Non-pigmented ciliary epithelial cell (primary cell): ENCODE measurements at regions not wholly inside any gene's neighbourhood (a gene's known extent, or its start where the extent isn't known, plus 50 kb on each side); places are given as distances from the start of the nearest gene placed in this dataset.

ENCODE experiments used
- DNase-seq: peaks from one replicate; pipeline ENCODE4 v3.0.0-alpha.2; 2010; ENCODE audit warnings: low read depth

DNA sequence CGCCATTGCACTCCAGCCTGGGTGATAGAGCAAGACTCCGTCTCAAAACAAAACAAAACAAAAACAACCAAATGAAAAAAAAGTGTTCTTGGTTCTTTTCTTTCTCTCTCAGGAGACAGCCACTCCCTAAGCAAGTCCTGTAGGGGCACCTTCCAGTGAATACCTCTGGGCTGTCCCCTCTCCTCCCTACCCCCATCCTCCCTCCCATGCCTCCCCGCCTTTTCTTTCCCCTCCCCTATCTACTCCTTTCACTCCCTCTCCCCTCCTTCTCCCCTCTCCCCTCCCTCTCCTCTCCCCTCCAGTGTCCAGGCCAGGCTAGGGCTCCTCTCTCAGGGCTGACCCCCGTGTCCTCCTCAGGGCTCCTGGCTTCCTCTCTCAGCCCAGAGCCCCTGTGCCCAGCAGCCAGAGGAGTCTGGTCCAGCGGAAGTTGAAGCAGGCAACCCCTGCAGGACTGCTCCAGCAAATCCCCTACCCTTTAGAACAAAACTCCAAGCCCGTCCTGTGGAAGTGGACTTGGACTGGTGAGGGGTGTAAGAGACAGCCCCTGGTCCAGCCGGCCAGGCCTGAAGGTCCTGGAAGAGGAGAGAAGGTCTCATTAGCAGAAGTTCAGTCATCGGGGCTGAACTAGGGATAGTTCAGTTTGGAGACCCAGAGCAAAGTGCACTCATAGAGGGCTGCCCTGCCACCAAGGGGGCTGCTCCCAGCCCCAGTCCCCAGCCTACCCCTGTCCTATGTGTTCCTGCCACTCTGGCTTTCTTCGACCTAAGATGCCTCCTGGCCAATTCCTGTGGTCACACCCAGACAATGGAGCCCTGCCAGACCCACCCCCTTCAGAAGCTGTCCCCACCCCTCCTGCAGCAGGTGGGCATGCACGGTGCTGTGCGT, 79.8 kb upstream of the IQSEC1 start:
- DNase-seq = no peak

DNA sequence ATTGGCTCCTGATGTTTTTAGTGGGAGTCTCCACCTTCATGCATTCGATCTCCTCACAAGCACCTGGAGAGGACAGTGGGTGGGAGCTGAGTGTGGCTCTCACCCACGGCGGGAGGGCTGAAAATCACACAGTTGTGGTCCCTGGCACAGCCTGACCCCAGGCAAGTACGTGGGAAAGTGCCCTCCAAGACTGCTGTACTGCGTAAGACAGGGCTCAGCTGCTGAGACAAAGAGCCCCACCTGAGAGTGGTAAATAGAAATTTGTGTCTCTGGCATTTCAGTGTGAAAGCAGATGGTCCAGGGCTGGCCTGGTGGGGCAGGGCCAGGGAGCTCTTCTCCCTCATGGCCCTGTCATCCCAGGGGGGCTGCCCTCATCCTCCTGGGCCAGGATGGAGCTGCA, 77.4 kb upstream of the IQSEC1 start:
- no peak for DNase-seq

DNA sequence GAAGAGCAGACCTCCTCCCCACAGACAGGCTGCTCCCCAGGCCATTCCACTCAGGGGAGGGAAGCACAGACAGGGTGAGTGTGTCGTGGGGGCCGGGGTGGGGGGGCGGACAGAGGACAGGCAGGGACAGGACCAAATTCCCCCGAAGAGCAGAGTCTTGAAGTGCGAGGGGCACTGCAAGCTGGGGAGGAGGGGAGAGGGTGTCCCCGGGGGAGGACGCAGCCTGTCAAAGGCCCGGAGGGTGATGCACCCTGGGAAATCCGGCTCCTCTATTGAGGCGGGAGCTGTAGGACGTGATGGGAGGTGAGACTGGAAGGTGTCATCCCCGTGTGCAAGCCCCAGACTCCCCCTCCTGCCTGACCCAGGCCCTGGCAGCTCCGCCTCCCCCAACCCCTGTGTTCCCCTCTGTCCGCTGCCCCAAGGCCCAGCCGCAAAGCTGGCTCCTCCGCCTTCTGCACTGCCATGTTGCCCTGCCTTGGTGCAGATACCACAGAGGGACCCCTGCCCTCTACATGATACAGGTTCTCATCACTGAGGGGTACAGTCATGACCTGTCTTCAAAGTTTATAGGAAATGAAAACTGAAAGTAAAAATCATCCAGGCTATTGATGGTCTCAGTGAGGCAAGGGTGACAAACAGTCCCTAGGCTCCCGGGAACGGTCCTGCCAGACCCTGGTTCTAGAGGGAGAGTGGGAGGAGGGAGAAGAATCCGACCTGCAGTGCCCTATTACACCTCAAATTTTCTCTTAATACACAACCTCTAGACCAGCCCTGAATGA, 76.3 kb upstream of the IQSEC1 start:
- DNase-seq = no peak

DNA sequence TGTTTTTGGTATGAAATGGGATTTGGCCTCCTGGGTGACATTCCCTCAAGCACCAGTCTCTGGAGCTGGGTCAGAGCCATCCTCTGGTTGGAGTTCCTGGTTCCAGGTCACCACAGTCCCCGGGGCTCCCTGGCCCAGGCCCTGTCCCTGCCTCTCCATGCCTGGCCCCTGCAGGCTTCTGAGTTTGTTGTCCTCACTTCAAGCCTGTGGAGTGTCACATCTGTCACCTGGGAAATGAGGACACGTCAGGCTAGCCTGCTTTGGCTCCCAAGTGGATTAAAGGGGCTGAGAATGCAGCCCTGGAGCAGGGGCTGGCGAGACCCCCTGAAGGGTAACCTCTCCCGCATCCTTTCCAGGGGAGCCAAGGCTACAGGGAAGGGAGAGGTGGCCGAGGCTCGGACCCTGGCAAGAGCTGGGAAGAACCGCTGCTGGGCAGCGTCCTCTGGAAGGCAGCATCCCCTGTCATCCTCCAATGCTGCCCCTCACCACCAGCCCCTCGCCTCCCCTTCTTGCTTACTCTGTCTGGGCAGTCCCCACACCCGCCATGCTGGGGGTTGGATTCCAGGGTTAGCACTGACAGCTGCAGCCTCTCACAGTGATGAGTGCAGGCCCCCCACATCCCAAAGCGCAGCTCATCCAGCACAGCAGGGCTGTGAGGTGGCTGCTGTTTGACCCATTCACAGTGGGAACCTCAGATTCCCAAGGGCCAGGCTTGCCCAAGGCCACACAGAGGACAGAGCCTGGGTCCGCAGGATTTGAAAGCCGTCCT, 75.5 kb upstream of the IQSEC1 start:
- no peak for DNase-seq

DNA sequence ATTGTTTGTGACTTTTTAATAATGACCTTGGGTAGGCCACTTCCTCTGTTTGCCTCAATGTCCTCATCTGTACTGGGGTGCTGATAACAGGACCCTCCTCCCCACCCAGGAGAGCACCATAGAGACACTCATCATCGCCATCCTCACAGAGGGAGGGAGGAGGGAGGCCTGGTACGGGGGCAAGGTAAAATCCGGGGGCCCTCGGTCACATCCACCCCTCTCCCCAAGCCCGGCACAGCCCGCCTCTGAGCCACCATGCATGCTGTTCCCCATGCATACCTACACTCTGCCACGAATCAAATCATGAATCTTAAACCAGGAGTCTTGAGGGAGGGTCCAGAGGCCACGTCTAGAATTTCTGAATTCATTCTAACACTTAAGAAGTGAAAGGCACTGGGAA, 74.9 kb upstream of the IQSEC1 start:
- no peak for DNase-seq

DNA sequence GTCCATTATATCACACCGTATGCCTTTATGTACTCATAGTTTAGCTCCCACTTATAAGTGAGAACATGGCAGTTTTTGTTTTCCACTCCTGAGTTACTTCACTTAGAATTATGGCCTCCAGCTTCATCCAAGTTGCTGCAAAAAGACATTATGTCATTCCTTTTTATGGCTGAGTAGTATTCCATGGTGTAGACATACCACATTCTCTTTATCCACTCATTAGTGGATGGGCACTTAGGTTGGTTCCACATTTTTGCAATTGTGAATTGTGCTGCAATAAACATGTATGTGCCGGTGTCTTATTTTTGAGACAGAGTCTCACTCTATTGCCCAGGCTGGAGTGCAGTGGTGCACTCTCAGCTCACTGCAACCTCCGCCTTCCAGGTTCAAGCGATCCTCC, 74.1 kb upstream of the IQSEC1 start:
- no peak for DNase-seq

DNA sequence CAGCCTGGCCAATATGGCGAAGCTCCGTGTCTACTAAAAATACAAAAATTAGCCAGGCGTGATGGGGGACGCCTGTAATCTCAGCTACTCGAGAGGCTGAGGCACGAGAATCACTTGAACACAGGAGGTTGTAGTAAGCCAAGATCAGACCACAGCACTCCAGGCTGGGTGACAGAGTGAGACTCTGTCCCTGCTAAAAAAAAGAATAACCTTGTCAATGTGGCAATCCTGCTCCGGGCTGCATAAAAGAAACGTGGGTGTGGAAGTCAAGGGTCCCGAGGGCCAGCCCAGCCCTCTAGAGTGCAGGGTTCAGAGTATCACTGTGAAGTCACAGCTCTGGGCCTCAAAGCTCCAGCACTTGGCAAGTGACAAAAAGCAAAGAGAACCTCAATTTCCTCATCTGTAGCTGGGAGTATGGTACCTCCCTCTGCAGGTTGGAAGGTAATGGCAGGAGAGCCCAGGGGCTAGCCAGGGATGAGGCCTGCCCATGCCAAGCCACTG, 73.5 kb upstream of the IQSEC1 start:
- DNase-seq = no peak

DNA sequence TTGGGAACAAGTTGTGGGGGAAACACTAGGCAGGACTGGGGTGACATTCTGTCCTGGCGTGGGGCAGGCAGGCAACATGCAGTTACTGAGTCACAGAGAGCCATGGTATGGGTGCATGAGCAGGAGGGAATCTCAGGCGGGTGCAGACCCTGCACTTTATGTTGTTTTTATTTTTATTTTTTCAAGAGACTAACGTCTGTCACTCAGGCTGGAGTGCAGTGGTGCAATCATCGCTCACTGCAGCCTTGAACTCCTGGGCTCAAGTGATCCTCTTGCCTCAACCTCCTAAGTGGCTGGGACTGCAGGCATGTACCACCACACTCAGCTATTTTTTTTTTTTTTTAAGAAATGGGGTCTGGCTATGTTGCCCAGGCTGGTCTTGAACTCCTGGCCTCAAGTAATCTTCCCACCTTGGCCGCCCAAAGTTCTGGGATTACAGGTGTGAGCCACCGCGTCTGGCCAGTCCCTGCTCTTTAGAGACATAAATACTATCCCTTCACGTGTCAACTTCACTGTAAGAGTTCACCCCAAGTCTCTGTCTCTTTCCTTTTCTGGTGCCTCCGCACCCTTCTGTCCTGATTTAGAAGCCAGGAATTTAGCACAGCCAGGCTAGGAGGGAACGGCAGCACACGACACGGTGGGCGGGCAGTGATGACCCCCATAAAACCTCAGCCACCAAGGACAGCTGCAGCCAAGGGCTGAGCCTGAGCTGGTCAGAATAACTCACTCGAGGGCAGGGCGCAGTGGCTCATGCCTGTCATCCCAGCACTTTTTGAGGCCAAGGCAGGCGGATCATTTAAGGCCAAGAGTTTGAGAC, 72.8 kb upstream of the IQSEC1 start:
- no peak for DNase-seq

DNA sequence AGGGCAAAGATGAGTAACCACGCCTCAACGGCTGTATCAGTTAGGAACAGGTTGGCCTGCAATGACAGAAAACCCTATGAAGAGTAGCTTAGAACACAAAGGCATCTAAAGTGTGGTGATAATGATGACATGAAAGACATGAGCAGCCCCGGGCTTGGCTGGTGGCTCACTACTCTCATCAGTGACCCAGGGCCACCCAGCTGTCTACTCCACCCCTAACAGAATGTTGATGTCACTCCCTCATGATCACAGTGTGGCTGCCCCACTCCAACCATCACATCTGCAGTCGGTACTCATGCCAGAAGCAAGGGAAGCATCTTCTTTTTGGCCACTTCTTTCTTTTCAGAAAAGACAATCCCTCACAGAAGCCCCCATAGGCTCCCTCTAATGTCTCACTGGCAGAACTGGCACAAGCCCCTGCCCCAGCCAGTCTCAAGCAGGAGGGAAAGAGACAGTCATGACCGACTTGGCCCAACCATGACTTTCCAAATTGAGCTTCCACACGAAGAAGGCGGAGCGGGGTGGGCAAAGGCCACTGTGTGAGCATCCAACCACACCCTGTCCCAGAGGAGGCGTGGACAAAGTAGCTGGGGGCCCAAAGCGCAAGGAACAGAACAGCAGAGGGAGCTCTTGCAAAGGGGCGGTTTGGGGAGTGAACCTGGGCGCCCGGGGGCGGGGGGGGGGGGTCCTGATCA, 72.0 kb upstream of the IQSEC1 start:
- DNase-seq = no peak

DNA sequence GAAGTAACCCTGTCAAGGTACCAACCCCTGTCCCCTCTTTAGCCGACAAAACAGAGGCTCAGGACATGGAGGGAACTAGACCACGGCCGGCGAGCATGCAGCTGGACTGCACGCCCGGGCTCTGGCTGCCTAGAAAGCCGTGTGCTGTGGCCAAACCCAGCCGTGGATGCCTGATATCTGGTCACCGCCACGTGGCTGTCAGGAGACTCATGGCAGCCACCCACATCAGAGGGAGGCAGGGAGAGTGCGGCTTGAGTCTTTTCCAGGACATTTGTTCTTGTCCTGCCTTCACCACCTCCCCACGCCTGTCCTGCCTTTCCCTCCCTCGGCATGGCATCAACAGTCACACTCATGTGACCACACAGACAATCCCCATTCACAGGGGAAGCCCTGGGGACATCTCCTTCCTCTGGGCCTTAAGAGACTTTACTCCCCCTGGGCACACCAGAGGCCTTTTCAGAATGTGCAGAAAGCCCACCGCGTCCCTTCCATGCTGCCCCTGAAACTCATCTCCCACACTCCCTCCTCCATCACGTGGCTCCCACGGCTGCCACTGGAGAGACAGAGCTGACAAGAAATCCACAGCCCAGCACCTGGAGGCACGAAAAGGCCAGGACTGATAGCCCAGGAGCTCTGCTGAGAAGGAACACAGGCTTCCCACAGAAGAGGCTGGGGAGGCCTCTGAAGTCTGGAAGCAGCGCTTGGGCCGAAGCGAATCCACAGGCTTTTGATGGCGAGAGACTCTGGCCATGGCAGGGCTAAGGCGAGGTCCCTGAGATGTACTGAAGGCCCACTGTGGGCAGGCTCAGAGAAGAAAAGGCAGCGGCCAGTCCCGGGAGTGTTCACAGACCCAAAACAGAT, 71.2 kb upstream of the IQSEC1 start:
- DNase-seq = no peak

DNA sequence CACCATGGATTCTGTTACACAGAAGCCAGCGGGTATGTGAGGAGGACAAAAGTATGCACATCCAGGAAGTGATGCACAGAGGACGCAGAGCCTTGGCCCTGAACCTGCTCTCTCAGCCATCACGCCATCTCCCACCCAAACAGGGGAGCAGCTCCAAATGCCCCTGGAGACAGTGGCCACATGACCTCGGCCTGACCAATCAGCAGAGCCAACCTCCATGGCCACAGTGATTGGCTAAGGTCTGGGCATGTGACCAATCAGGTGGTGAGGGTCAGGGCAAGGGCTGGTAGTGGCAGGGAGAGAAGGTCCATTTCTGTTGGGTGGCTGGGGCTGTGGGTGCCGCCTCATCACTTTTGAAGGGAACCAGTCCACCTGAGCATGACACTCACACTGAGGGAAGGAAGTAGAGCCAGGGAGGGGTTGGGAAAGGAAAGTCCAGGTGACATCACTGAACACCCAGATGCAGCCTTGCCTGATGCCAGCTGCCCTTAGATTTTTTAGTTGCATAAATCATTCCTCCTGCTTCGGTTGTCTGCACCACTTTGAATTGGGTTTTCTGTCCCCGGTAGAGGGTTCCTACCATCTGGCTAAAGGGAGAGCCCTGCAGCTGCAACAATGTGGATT, 70.3 kb upstream of the IQSEC1 start:
- DNase-seq = no peak

DNA sequence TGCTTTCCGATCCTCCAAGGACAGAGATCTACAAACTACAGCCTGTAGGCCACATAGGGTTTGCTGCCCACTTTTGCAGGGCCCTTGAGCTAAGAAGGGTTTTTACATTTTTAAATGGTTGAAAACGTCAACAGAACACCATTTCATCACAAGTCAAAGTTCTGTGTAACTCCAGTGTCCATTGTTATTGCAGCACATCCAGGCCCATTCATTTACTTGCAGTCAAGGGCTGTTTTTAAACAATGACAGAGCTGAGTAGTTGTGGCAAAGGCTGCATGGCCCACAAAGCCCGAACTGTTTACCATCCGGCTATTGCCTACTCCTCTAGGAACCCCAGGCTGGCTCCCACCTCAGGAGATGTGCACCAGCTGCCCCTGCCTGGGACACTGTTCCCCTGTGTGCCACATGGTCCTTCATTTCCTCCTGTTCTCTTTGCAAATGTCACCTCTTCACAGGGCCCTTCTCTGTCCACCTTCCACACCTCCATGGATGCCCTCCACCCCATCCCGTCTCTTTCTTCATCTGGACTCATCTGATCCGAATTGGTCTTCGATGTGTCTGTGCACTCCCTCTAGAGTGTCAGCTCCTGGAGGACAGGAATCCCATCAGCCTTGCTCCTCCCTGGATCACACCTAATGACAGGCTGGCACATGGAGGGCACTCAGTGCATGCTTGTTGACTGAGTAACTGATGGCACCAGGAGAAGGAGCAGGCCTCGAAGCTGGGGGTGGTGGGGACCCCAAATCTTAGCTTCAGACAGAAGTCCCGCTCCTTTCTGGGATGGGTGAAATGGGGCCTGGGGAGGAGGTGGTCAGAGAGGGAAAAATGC, 69.5 kb upstream of the IQSEC1 start:
- DNase-seq = no peak

DNA sequence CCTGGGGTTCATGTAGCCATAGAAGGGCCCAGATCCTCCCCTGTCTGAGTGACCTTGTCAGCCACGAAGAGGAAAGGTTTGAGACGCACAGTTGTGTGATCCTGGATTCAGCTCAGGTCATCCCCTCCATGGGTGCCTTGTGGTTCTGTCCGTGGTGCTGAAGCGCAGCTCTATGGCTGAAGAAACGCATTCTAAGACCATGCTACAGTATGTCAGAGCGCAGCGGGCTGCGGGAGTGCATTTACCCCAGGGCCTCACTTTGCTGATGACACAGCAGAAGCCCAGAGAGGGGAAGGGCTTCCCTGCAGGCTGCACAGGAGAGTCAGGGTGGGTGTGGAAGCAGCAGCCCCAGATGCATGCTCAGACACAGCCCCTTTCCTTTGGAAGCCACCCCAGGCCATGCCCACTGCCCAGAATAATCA, 68.8 kb upstream of the IQSEC1 start:
- DNase-seq = no peak

DNA sequence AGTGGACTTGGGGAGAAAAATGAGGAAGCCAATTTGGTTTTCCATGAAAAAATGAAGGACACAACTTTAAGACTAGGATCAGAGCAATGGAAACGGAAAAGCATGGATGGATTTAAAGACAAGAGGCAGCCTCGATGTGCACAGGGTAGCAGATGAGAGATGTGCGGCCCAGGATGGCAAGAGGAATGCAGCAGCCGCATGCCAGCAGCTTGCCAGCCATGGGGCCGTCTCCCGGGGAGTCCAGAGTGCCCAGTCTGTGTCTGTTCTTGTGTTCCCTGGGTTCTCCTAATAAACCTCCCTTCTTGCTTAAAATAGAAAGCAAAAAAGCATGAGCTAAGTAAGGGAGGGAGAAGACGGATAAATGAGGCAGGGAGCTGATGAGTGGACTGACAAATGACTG, 68.0 kb upstream of the IQSEC1 start:
- no peak for DNase-seq

DNA sequence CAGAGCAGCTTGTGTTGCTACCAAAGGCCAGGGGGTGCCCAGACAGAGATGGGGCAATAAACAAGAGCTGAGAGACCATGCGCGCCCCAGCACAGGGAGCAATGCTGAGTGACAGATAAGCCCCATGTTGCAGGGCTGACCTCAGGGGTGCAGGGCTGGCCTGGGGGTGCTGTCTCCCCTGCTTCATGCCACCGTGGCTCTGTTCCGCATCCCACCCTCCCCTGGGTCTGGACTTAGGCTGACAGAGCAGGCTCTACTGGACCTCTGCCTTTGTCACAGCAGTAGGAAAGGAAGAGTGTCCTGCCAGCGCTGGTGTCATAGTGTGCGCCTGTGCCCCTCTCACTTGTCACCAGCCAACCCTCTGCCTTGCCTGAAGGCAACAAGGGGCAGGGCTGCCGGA, 67.4 kb upstream of the IQSEC1 start:
- no peak for DNase-seq

DNA sequence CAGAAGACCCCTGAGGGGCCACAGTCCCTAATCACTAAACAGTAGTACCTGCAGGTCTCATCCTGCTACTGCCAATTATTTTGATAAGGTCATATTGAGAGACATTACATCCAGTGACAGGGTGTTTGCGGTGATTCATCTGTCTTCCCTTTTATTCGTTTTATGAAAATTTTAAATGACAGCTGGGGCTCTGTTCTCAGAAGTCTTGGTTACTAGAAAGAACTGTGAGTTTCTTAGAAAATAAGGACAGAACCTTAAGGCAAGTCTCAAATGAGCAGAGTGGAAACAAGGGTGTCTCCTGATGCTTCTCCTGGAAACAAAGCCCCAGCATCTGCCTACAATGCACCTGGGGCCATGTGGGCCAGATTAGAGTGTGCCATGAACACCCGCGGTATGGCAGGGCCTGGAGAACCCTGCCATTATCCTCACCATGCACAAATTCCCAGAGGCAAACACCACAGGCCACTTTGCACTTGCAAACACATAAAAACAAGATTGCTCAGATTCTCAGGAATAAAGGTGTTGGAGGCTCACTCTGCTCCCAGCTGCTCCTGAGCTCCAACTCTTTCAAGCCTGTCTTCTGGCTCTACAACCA, 66.3 kb upstream of the IQSEC1 start:
- DNase-seq = no peak

DNA sequence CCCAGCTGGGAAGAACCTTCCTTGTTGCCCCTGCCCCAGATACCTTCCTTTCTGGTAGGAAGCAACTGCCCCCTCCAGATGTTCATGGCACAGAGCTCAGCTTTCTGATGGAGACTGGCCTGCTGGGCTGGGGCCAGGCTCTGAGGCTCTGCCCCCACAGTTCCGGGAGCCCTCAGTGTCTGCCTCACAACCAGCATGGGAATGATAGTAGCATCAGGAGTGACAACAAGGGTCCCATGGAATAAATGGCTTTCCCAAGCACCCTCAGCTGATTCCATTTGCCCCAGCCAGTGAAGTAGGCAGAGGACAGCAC, 65.6 kb upstream of the IQSEC1 start:
- DNase-seq = no peak
